KMS-11 (cell line): ENCODE measurements at regions not wholly inside any gene's neighbourhood (a gene's known extent, or its start where the extent isn't known, plus 50 kb on each side); places are given as distances from the start of the nearest gene placed in this dataset.

Source experiments
- H2AFZ ChIP-seq: fragments of 200-600 bp; sonication (generic); 2 replicates; pipeline ENCODE4 v1.6.1; 2016; ENCODE audit warnings: antibody characterized with exemption, mixed run types, low read depth
- H3K27ac ChIP-seq: fragments of 200-600 bp; sonication (generic); 2 replicates; pipeline ENCODE4 v1.6.1; 2016; ENCODE audit warnings: mild to moderate bottlenecking, mixed run types
- H3K27me3 ChIP-seq: fragments of 200-600 bp; sonication (generic); 2 replicates; pipeline ENCODE4 v1.6.1; 2017; ENCODE audit warnings: mild to moderate bottlenecking, low read depth, mixed run types, moderate library complexity; ENCODE audit not compliant: insufficient read depth
- H3K36me3 ChIP-seq: fragments of 200-600 bp; sonication (generic); 2 replicates; pipeline ENCODE4 v1.6.1; 2017; ENCODE audit warnings: mild to moderate bottlenecking, mixed run types; ENCODE audit not compliant: insufficient read depth
- H3K4me1 ChIP-seq: fragments of 200-600 bp; sonication (generic); 2 replicates; pipeline ENCODE4 v1.6.1; 2016; ENCODE audit warnings: mild to moderate bottlenecking, low read depth, mixed run types; ENCODE audit not compliant: poor library complexity, severe bottlenecking
- H3K4me2 ChIP-seq: fragments of 200-600 bp; sonication (generic); 2 replicates; pipeline ENCODE4 v1.7.0; 2016; ENCODE audit warnings: mild to moderate bottlenecking, mixed run types
- H3K4me3 ChIP-seq: fragments of 200-600 bp; sonication (generic); IDR thresholded peaks from 2 replicates; pipeline ENCODE4 v1.6.1; 2017; ENCODE audit warnings: low read depth, low read length, mixed read lengths; ENCODE audit not compliant: insufficient read depth
- H3K79me2 ChIP-seq: fragments of 200-600 bp; sonication (generic); 2 replicates; pipeline ENCODE4 v1.6.1; 2016; ENCODE audit warnings: low read depth, mixed run types; ENCODE audit not compliant: insufficient read depth
- H3K9ac ChIP-seq: fragments of 200-600 bp; sonication (generic); 2 replicates; pipeline ENCODE4 v1.6.1; 2016; ENCODE audit warnings: mild to moderate bottlenecking, mixed run types
- H4K20me1 ChIP-seq: fragments of 200-600 bp; sonication (generic); 2 replicates; pipeline ENCODE4 v1.6.1; 2016; ENCODE audit warnings: mild to moderate bottlenecking, mixed run types; ENCODE audit not compliant: insufficient read depth
- CTCF ChIP-seq: fragments of 200-600 bp; sonication (generic); conservative IDR thresholded peaks from 2 replicates; pipeline ENCODE4 v1.6.1; 2017; ENCODE audit warnings: low read depth, mild to moderate bottlenecking, antibody characterized with exemption, low read length, moderate library complexity, mixed read lengths

DNA sequence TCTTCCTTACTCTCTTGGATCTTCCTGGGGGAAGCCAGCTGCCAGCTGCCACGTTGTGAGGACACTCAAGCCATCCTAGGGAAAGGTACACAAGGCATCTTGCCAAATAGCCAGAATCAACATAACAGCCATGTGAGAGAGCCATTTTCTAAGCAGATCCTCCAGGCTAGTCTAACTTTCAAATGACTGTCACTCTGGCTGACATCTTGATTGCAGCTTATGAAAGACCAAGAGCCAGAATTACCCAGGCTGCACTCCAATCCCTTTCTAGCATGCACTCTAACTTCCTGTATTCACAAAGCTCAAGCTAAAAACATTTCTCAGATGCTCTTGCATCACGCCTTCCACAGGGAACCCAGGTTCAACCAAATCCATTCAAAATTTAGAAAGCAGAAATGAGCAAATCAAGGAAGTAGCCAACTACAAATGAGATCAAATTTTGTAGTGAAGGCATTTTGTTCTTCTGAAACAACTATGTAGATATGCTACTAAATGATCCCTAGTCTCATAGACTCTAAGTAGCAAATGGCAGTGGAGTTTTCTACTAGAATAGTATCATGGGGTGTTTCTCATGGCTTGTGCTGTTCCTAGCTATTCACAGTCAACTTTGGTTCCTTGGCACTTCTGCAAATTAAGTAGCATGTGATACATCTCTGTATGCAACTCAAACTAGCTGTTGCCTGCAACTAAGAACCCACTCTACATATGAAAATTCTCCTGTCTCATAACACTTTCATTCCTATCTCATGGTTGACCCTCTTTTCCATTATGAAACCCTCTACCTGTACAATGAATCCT, 281.9 kb downstream of the ZEB2 start:
- no peak overlapping the region for H3K4me3 ChIP-seq
- H4K20me1 ChIP-seq = no peaks in the 10 kb centered on the region
- no peak for TF ChIP-seq CTCF
- H2AFZ ChIP-seq = no peak overlapping the region
- no peak overlapping the region for H3K27ac ChIP-seq
- no peak overlapping the region for H3K4me2 ChIP-seq
- no peak overlapping the region for H3K9ac ChIP-seq
- no peaks in the 10 kb centered on the region for H3K79me2 ChIP-seq
- H3K27me3 ChIP-seq = no peaks in the 10 kb centered on the region
- H3K4me1 ChIP-seq = no peaks in the 10 kb centered on the region
- no peaks in the 10 kb centered on the region for H3K36me3 ChIP-seq

DNA sequence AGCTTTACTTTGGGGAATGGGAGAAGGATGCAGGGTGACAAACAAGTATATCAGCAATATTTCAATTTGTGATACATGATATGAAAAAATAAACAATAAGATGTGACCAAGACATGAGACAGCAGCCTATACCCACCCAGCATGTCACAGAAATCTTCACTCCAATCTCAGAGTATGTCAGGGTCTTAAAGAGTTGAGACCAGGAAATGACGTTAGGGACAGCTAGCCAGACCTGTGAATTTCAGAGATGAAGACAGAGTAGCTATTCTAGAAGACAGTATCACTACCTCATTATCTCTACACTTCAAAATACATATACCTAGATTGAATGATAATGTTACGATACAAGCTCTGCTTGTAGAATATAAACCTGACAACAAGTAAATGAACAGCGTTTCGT, 282.8 kb downstream of the ZEB2 start:
- Histone ChIP-seq H3K79me2 (no peaks in the 10 kb centered on the region), H3K4me2 (no peak overlapping the region)
- no peak for TF ChIP-seq CTCF

GRCh38 chr2:144235050-144235449, 284.9 kb downstream of the ZEB2 start:
- Histone ChIP-seq H3K79me2 (no peaks in the 10 kb centered on the region), H3K4me1 (peaks cover 9% of the 10 kb centered on the region), H3K27me3 (no peaks in the 10 kb centered on the region), H2AFZ (no peak overlapping the region), H3K36me3 (no peaks in the 10 kb centered on the region), H3K4me3 (no peak overlapping the region), H3K9ac (no peak overlapping the region), H3K4me2 (no peak overlapping the region), H3K27ac (no peak overlapping the region), H4K20me1 (no peaks in the 10 kb centered on the region)
- TF ChIP-seq CTCF = no peak

More for the DNA sequence above, 282.8 kb downstream of the ZEB2 start:
- no peak overlapping the region for H3K9ac ChIP-seq
- no peaks in the 10 kb centered on the region for H4K20me1 ChIP-seq
- H3K4me3 ChIP-seq = no peak overlapping the region
- no peaks in the 10 kb centered on the region for H3K36me3 ChIP-seq
- no peak overlapping the region for H3K27ac ChIP-seq
- H3K4me1 ChIP-seq = no peaks in the 10 kb centered on the region
- H2AFZ ChIP-seq = no peak overlapping the region
- no peaks in the 10 kb centered on the region for H3K27me3 ChIP-seq

GRCh38 chr2:144234542-144234871, 285.4 kb downstream of the ZEB2 start:
- H3K27me3 ChIP-seq = no peaks in the 10 kb centered on the region
- no peaks in the 10 kb centered on the region for H4K20me1 ChIP-seq
- no peak overlapping the region for H3K9ac ChIP-seq
- no peak overlapping the region for H2AFZ ChIP-seq
- no peak overlapping the region for H3K4me3 ChIP-seq
- no peaks in the 10 kb centered on the region for H3K36me3 ChIP-seq
- H3K4me1 ChIP-seq = peaks cover 9% of the 10 kb centered on the region
- no peak overlapping the region for H3K4me2 ChIP-seq
- no peak for TF ChIP-seq CTCF
- H3K27ac ChIP-seq = no peak overlapping the region
- no peaks in the 10 kb centered on the region for H3K79me2 ChIP-seq
